GM19193 (cell line): ENCODE measurements at regions not wholly inside any gene's neighbourhood (a gene's known extent, or its start where the extent isn't known, plus 50 kb on each side); places are given as distances from the start of the nearest gene placed in this dataset.

Source experiments
- POLR2A ChIP-seq: IDR thresholded peaks from 4 replicates; pipeline ENCODE4 v1.6.1; 2011; ENCODE audit not compliant: insufficient read depth, insufficient read length; ENCODE audit errors: extremely low read depth

- TF ChIP-seq POLR2A: no peak
Observed at GRCh38 chr3:159886050-159886449, 102.6 kb upstream of the IL12A start.

- no peak for TF ChIP-seq POLR2A
Observed at GRCh38 chr3:159887168-159887567, 101.5 kb upstream of the IL12A start.

- TF ChIP-seq POLR2A: no peak
Observed at GRCh38 chr3:159887911-159888310, 100.7 kb upstream of the IL12A start.

GRCh38 chr3:159892171-159892795, 96.4 kb upstream of the IL12A start:
- TF ChIP-seq POLR2A: no peak

GRCh38 chr3:159892801-159893200, 95.8 kb upstream of the IL12A start:
- TF ChIP-seq POLR2A: no peak

- TF ChIP-seq POLR2A: no peak
Observed at GRCh38 chr3:159894386-159894785, 94.2 kb upstream of the IL12A start.

GRCh38 chr3:159895430-159895829, 93.2 kb upstream of the IL12A start:
- no peak for TF ChIP-seq POLR2A

- no peak for TF ChIP-seq POLR2A
Observed at GRCh38 chr3:159896543-159896942, 92.1 kb upstream of the IL12A start.

GRCh38 chr3:159897331-159898075, 91.1 kb upstream of the IL12A start:
- TF ChIP-seq POLR2A: no peak

GRCh38 chr3:159898147-159898546, 90.5 kb upstream of the IL12A start:
- no peak for TF ChIP-seq POLR2A

- no peak for TF ChIP-seq POLR2A
Observed at GRCh38 chr3:159899166-159899565, 89.5 kb upstream of the IL12A start.

GRCh38 chr3:159902546-159903314, 85.9 kb upstream of the IL12A start:
- no peak for TF ChIP-seq POLR2A

GRCh38 chr3:159904455-159904854, 84.2 kb upstream of the IL12A start:
- no peak for TF ChIP-seq POLR2A

- no peak for TF ChIP-seq POLR2A
Observed at GRCh38 chr3:159904911-159905310, 83.7 kb upstream of the IL12A start.

- TF ChIP-seq POLR2A: no peak
Observed at GRCh38 chr3:159907828-159908227, 80.8 kb upstream of the IL12A start.
